ENCODE measurements at regions not wholly inside any gene's neighbourhood (a gene's known extent, or its start where the extent isn't known, plus 50 kb on each side); places are given as distances from the start of the nearest gene placed in this dataset.

DNA sequence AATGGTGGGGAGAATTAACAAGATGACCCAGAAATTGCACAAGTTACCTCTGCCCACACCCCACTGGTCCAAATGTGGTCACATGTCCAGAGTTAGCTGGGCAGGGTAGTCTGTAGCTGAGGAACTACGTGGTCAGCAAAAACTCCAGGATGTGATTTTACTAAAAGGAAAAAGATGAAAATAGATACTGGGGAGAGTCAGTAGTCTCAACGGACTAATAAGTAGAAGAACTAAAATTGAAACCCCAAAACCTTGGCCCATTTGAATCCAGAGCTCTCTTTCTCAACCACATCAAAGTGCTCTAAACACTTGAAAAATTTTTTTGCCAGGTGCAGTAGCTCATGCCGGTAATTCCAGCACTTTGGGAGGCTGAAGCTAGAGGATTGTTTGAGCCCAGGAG is 146.3 kb downstream of the SKIDA1 start:
- TF ChIP-seq CTCF (conservative IDR thresholded peaks at IDR 0.05) (no peak), EZH2 (IDR thresholded peaks at IDR 0.05; ENCODE audit: low read depth) (no peak)
